ENCODE measurements at regions not wholly inside any gene's neighbourhood (a gene's known extent, or its start where the extent isn't known, plus 50 kb on each side); places are given as distances from the start of the nearest gene placed in this dataset.
"Not testable (repeated sequence)": the region's sequence is repeated elsewhere in the genome, so short reads cannot be mapped to it uniquely, and the experiment has no call there.

- peak; percentile 4 for DNase-seq
Observed at GRCh38 chr9:31588006-31588405, 796.4 kb upstream of the ACO1 start.

GRCh38 chr9:31588756-31589155 is 795.7 kb upstream of the ACO1 start:
- no peak for DNase-seq

GRCh38 chr9:31590091-31590490 is 794.4 kb upstream of the ACO1 start:
- DNase-seq, result no peak

- not testable (repeated sequence) for DNase-seq
Observed at GRCh38 chr9:31597086-31597485, 787.4 kb upstream of the ACO1 start.

- DNase-seq, result no peak
Observed at GRCh38 chr9:31597977-31598376, 786.5 kb upstream of the ACO1 start.

GRCh38 chr9:31601666-31602065 is 782.8 kb upstream of the ACO1 start:
- no peak for DNase-seq

- no peak for DNase-seq
Observed at GRCh38 chr9:31604531-31604930, 779.9 kb upstream of the ACO1 start.

- no peak for DNase-seq
Observed at GRCh38 chr9:31605164-31605563, 779.3 kb upstream of the ACO1 start.

- no peak for DNase-seq
Observed at GRCh38 chr9:31606678-31607077, 777.8 kb upstream of the ACO1 start.

GRCh38 chr9:31608416-31608815 is 776.0 kb upstream of the ACO1 start:
- no peak for DNase-seq

GRCh38 chr9:31608881-31609280 is 775.6 kb upstream of the ACO1 start:
- no peak for DNase-seq

- no peak for DNase-seq
Observed at GRCh38 chr9:31612336-31613030, 772.0 kb upstream of the ACO1 start.

GRCh38 chr9:31615966-31616365 is 768.5 kb upstream of the ACO1 start:
- no peak for DNase-seq

GRCh38 chr9:31623511-31623910 is 760.9 kb upstream of the ACO1 start:
- DNase-seq, result no peak

GRCh38 chr9:31629292-31629691 is 755.2 kb upstream of the ACO1 start:
- no peak for DNase-seq

GRCh38 chr9:31637265-31637664 is 747.2 kb upstream of the ACO1 start:
- DNase-seq, result no peak

GRCh38 chr9:31637861-31638260 is 746.6 kb upstream of the ACO1 start:
- DNase-seq, result no peak

GRCh38 chr9:31639451-31639850 is 745.0 kb upstream of the ACO1 start:
- no peak for DNase-seq

- no peak for DNase-seq
Observed at GRCh38 chr9:31669311-31669710, 715.1 kb upstream of the ACO1 start.

- DNase-seq, result no peak
Observed at GRCh38 chr9:31671011-31671410, 713.4 kb upstream of the ACO1 start.

- no peak for DNase-seq
Observed at GRCh38 chr9:31674264-31674663, 710.2 kb upstream of the ACO1 start.

- DNase-seq, result no peak
Observed at GRCh38 chr9:31677415-31677814, 707.0 kb upstream of the ACO1 start.

- no peak for DNase-seq
Observed at GRCh38 chr9:31677877-31678276, 706.6 kb upstream of the ACO1 start.

- DNase-seq, result no peak
Observed at GRCh38 chr9:31683116-31683515, 701.3 kb upstream of the ACO1 start.

GRCh38 chr9:31697956-31698355 is 686.5 kb upstream of the ACO1 start:
- no peak for DNase-seq

Data from retina (tissue), 1 donor.